ENCODE measurements at regions not wholly inside any gene's neighbourhood (a gene's known extent, or its start where the extent isn't known, plus 50 kb on each side); places are given as distances from the start of the nearest gene placed in this dataset.

DNA sequence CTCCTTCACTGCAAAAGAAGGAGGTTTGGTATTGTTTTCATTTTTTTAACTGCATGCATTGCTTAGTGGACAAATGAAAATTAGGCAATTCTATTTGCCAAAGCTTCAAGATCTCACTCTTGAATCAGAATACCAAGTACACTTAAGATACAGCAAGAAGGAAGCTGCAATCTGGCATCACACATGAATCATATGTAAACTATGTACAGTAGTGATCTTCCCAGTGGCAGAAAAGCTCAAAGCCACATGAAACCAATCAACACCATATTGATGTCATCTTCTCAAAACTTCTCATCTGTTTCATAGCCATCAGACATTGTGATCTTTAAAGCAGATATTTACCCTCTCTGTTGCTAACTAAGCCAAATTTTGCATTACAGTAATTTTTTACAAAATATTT is 550.1 kb downstream of the LTN1 start:
- H3K4me3 ChIP-seq (ENCODE audit: low read length), result no peak overlapping the region
- TF ChIP-seq, protein P1, sequence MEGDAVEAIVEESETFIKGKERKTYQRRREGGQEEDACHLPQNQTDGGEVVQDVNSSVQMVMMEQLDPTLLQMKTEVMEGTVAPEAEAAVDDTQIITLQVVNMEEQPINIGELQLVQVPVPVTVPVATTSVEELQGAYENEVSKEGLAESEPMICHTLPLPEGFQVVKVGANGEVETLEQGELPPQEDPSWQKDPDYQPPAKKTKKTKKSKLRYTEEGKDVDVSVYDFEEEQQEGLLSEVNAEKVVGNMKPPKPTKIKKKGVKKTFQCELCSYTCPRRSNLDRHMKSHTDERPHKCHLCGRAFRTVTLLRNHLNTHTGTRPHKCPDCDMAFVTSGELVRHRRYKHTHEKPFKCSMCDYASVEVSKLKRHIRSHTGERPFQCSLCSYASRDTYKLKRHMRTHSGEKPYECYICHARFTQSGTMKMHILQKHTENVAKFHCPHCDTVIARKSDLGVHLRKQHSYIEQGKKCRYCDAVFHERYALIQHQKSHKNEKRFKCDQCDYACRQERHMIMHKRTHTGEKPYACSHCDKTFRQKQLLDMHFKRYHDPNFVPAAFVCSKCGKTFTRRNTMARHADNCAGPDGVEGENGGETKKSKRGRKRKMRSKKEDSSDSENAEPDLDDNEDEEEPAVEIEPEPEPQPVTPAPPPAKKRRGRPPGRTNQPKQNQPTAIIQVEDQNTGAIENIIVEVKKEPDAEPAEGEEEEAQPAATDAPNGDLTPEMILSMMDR (IDR thresholded peaks at IDR 0.05; ENCODE audit: low read depth, low read length, poor library complexity, severe bottlenecking), result no peak
- no peaks in the 10 kb centered on the region for H3K9me2 ChIP-seq (replicated peaks; ENCODE audit: control insufficient read depth, low read length)
- no peak overlapping the region for H3K27ac ChIP-seq (ENCODE audit: low read depth, low read length)
- no peaks in the 10 kb centered on the region for H3K27me3 ChIP-seq (ENCODE audit: control insufficient read depth, low read length)
- no peaks in the 10 kb centered on the region for H3K36me3 ChIP-seq (ENCODE audit: control insufficient read depth, low read length)
- no peaks in the 10 kb centered on the region for H4K20me1 ChIP-seq (ENCODE audit: control insufficient read depth, insufficient read depth, low read depth, low read length)
- H3K79me2 ChIP-seq (ENCODE audit: control insufficient read depth, low read length), result no peaks in the 10 kb centered on the region
- no peaks in the 10 kb centered on the region for H3K4me1 ChIP-seq (ENCODE audit: control insufficient read depth, low read length)
- H3F3A ChIP-seq (ENCODE audit: control insufficient read depth, insufficient read depth), result no peaks in the 10 kb centered on the region
- H3K9me3 ChIP-seq (ENCODE audit: control insufficient read depth, insufficient read depth, low read length), result no peaks in the 10 kb centered on the region
- no peak overlapping the region for H3K4me2 ChIP-seq (ENCODE audit: low read length)

DNA sequence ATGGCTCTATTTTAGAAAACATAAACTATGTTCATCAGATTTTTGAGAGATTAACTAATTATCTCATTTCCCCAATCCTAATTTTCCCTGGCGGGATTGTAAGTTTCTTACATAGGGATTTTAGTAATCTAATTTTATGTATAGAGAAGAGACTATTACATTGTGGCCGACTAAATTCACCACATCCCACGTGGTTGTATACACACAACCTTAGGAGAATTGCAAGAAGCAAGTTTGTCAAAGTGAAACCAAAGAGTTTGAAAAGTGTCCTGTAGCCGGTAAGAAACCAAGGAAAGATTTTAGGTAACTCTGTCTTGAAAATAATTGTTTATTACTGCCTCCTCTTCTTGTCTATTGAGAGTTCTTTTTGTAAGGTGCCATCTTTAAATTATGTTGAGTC is 550.6 kb downstream of the LTN1 start:
- no peaks in the 10 kb centered on the region for H3K9me2 ChIP-seq (replicated peaks; ENCODE audit: control insufficient read depth, low read length)
- H3K4me1 ChIP-seq (ENCODE audit: control insufficient read depth, low read length), result no peaks in the 10 kb centered on the region
- no peaks in the 10 kb centered on the region for H3K27me3 ChIP-seq (ENCODE audit: control insufficient read depth, low read length)
- no peaks in the 10 kb centered on the region for H3F3A ChIP-seq (ENCODE audit: control insufficient read depth, insufficient read depth)
- H3K4me2 ChIP-seq (ENCODE audit: low read length), result no peak overlapping the region
- H3K36me3 ChIP-seq (ENCODE audit: control insufficient read depth, low read length), result no peaks in the 10 kb centered on the region
- no peak overlapping the region for H3K27ac ChIP-seq (ENCODE audit: low read depth, low read length)
- H3K79me2 ChIP-seq (ENCODE audit: control insufficient read depth, low read length), result no peaks in the 10 kb centered on the region
- TF ChIP-seq EZH2phosphoT487 (IDR thresholded peaks at IDR 0.05; ENCODE audit: borderline replicate concordance, low read length), result no peak
- TF ChIP-seq, protein P1 (IDR thresholded peaks at IDR 0.05; ENCODE audit: low read depth, low read length, poor library complexity, severe bottlenecking), result no peak
- H3K4me3 ChIP-seq (ENCODE audit: low read length), result no peak overlapping the region
- no peaks in the 10 kb centered on the region for H4K20me1 ChIP-seq (ENCODE audit: control insufficient read depth, insufficient read depth, low read depth, low read length)
- H3K9me3 ChIP-seq (ENCODE audit: control insufficient read depth, insufficient read depth, low read length), result no peaks in the 10 kb centered on the region

DNA sequence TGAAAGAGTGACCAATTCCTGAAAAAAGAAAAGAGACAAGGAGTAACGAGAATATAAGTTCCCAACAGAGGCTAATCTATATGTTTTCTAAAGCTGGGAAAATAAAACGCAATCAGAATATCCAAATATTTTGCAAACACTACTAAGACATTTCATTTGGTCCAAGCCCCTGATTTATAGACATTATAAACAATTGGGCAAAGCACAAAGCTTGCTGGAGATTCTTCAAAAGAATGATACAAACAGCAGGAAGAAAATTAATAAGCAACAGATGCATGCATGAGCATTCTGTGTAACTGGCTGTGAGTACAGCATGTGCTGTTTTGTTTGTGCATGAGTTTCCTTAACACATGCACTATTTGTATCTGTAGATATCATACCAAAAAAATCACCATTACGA is 552.9 kb downstream of the LTN1 start:
- Histone ChIP-seq H3K4me2 (ENCODE audit: low read length) (no peak overlapping the region), H3K4me3 (ENCODE audit: low read length) (no peak overlapping the region), H3F3A (ENCODE audit: control insufficient read depth, insufficient read depth) (no peaks in the 10 kb centered on the region), H3K9me2 (replicated peaks; ENCODE audit: control insufficient read depth, low read length) (no peaks in the 10 kb centered on the region), H3K79me2 (ENCODE audit: control insufficient read depth, low read length) (no peaks in the 10 kb centered on the region), H3K36me3 (ENCODE audit: control insufficient read depth, low read length) (no peaks in the 10 kb centered on the region), H3K27ac (ENCODE audit: low read depth, low read length) (no peak overlapping the region), H3K4me1 (ENCODE audit: control insufficient read depth, low read length) (no peaks in the 10 kb centered on the region), H4K20me1 (ENCODE audit: control insufficient read depth, insufficient read depth, low read depth, low read length) (no peaks in the 10 kb centered on the region), H3K27me3 (ENCODE audit: control insufficient read depth, low read length) (no peaks in the 10 kb centered on the region), H3K9me3 (ENCODE audit: control insufficient read depth, insufficient read depth, low read length) (no peaks in the 10 kb centered on the region)
- TF ChIP-seq, protein P1 (IDR thresholded peaks at IDR 0.05; ENCODE audit: low read depth, low read length, poor library complexity, severe bottlenecking), result no peak
- TF ChIP-seq EZH2phosphoT487 (IDR thresholded peaks at IDR 0.05; ENCODE audit: borderline replicate concordance, low read length), result no peak

DNA sequence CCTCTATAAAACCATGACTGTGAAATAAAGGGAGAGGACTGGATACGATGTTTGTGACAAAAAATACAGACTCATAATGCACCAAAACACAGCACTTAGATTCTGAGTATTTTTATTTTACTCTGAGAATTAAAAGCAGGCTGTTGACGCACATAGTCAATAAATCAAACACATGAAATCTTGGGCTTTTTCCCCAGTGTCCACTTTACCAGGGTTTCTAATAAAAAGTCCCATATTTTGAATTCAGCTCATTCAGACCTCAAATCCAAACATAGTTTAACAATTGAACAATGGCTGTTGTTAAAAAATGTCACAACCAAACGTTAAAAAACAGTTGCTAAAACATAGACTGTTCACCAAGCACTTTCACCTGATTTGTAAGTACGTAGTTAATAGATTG is 553.4 kb downstream of the LTN1 start:
- Histone ChIP-seq H3K9me2 (replicated peaks; ENCODE audit: control insufficient read depth, low read length) (no peaks in the 10 kb centered on the region), H3K4me2 (ENCODE audit: low read length) (no peak overlapping the region), H3K4me1 (ENCODE audit: control insufficient read depth, low read length) (no peaks in the 10 kb centered on the region), H4K20me1 (ENCODE audit: control insufficient read depth, insufficient read depth, low read depth, low read length) (no peaks in the 10 kb centered on the region), H3K9me3 (ENCODE audit: control insufficient read depth, insufficient read depth, low read length) (no peaks in the 10 kb centered on the region), H3K79me2 (ENCODE audit: control insufficient read depth, low read length) (no peaks in the 10 kb centered on the region), H3F3A (ENCODE audit: control insufficient read depth, insufficient read depth) (no peaks in the 10 kb centered on the region), H3K27ac (ENCODE audit: low read depth, low read length) (no peak overlapping the region), H3K27me3 (ENCODE audit: control insufficient read depth, low read length) (no peaks in the 10 kb centered on the region), H3K36me3 (ENCODE audit: control insufficient read depth, low read length) (no peaks in the 10 kb centered on the region), H3K4me3 (ENCODE audit: low read length) (no peak overlapping the region)
- no peak for TF ChIP-seq EZH2phosphoT487 (IDR thresholded peaks at IDR 0.05; ENCODE audit: borderline replicate concordance, low read length)
- TF ChIP-seq, protein P1 (IDR thresholded peaks at IDR 0.05; ENCODE audit: low read depth, low read length, poor library complexity, severe bottlenecking), result no peak
